Esophagus squamous epithelium (tissue), 5 donors: ENCODE measurements at regions not wholly inside any gene's neighbourhood (a gene's known extent, or its start where the extent isn't known, plus 50 kb on each side); places are given as distances from the start of the nearest gene placed in this dataset.

ENCODE experiments used
- DNase-seq: peaks from one replicate; lab custom pipeline; 2025; lab: John Stamatoyannopoulos, UW
- H3K27ac ChIP-seq, 4 donors: fragments of 200-600 bp; sonication (generic); one replicate each; pipeline ENCODE4 v1.5.1; 2016 to 2019; ENCODE audit warnings: mild to moderate bottlenecking in 1 of 4
- H3K27me3 ChIP-seq, 4 donors: fragments of 200-600 bp; sonication (generic); 1 replicate in 3 of 4; 2 replicates in 1 of 4; pipeline versions ENCODE4 v1.5.1 to v1.6.0; 2017 to 2021; ENCODE audit warnings: antibody characterized with exemption in 1 of 4
- H3K36me3 ChIP-seq, 3 donors: fragments of 200-600 bp; sonication (generic); one replicate each; pipeline ENCODE4 v1.5.1; 2016 to 2019
- H3K4me1 ChIP-seq, 3 donors: fragments of 200-600 bp; sonication (generic); one replicate each; pipeline ENCODE4 v1.5.1; 2017 to 2019
- H3K4me3 ChIP-seq, 4 donors: fragments of 200-600 bp; sonication (generic); 1 replicate in 3 of 4; 2 replicates in 1 of 4; pipeline ENCODE4 v1.5.1; 2016 to 2019; ENCODE audit warnings: mild to moderate bottlenecking in 2 of 4, moderate library complexity in 1 of 4
- H3K9me3 ChIP-seq, 3 donors: fragments of 200-600 bp; sonication (generic); one replicate each; pipeline ENCODE4 v1.5.1; 2016 to 2019
- POLR2A ChIP-seq, 4 donors: fragments of 450-650 bp; IDR thresholded peaks; one replicate each; pipeline ENCODE4 v1.6.1; 2017; ENCODE audit warnings: antibody characterized with exemption in 4 of 4, mild to moderate bottlenecking in 4 of 4, moderate library complexity in 3 of 4
- WGBS, 2 donors: methylation state at CpG; one replicate each; pipeline ENCODE4 v1.1.5; 2018; 5-methylcytosine and 5-hydroxymethylcytosine counted together
- intact Hi-C: fragments of 100-400 bp; cut with DNase I; formaldehyde crosslinking; loops from one replicate; pipeline ENCODE4 v1.15.0; 2022
- TF ChIP-seq, protein P1 (sequence below), 6 experiments: fragments of 450-650 bp in 4 of 6; fragments of 200-600 bp in 2 of 6; sonication (generic) in 2 of 6; IDR thresholded peaks; one replicate each; pipeline ENCODE4 v1.5.1; 2016 to 2019; ENCODE audit warnings: antibody characterized with exemption in 6 of 6, mild to moderate bottlenecking in 4 of 6, moderate library complexity in 4 of 6
- donor health status: DM: yes; HTN: yes; CAD: no.

DNA sequence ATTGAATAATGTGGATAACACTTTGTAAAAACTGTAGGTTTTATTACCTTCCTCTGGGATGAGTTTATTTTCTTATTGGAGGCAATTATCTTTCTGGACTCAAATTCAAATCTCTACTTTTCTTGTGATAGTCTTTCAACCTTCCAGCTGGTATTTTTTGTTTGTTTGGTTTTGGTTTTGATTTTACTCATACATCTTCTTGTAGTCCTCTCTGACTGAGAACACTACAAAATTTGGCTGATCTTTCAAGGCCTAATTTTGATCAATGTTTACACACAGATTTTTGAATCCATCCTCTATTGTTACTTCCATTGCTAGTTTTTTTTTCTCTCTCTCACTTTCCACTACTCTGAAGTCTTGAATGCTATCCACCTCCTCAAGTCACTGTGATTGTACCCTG lies 303.8 kb upstream of the NECTIN3 start:
- Histone ChIP-seq H3K27me3 (no peaks in the 10 kb centered on the region), H3K4me1 (no peaks in the 10 kb centered on the region), H3K36me3 (no peaks in the 10 kb centered on the region), H3K27ac (no peak overlapping the region), H3K9me3 (peaks cover 0 to 3% (median 0%) of the 10 kb centered on the region in 3 donors), H3K4me3 (no peak overlapping the region)
- intact Hi-C loops: no loop called here
- TF ChIP-seq POLR2A (IDR thresholded peaks at IDR 0.05): no peak
- DNase-seq: no peak

DNA sequence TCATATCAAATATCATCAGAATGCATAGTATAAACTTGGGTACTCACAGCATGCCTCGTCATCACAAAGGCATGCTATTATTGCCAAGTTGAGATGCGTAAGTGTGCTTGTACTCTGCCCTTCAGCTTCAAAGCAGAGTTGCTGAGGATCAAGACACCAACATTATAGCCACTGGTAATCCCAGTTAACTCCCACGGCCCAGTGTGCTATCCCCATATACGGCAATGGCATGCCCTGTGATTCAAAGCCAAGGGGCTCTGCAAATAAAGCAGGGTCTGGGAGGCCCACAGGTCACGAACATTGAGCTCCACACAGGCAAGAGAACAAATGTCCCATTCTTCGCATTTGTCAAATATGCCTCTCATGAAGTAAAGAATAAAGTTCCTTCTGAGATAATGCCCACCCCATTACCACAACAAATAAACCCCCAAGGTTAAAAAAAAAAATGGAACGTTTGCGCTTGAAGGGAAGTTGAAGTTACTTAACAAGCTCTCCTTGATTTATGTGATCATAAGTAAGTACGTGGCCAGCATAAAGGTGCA lies 298.1 kb upstream of the NECTIN3 start:
- Histone ChIP-seq H3K36me3 (no peaks in the 10 kb centered on the region), H3K4me3 (no peak overlapping the region), H3K4me1 (no peaks in the 10 kb centered on the region), H3K27ac (no peak overlapping the region), H3K9me3 (peaks cover 0 to 3% (median 0%) of the 10 kb centered on the region in 3 donors), H3K27me3 (no peaks in the 10 kb centered on the region)
- DNase-seq: no peak
- TF ChIP-seq, protein P1, sequence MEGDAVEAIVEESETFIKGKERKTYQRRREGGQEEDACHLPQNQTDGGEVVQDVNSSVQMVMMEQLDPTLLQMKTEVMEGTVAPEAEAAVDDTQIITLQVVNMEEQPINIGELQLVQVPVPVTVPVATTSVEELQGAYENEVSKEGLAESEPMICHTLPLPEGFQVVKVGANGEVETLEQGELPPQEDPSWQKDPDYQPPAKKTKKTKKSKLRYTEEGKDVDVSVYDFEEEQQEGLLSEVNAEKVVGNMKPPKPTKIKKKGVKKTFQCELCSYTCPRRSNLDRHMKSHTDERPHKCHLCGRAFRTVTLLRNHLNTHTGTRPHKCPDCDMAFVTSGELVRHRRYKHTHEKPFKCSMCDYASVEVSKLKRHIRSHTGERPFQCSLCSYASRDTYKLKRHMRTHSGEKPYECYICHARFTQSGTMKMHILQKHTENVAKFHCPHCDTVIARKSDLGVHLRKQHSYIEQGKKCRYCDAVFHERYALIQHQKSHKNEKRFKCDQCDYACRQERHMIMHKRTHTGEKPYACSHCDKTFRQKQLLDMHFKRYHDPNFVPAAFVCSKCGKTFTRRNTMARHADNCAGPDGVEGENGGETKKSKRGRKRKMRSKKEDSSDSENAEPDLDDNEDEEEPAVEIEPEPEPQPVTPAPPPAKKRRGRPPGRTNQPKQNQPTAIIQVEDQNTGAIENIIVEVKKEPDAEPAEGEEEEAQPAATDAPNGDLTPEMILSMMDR (IDR thresholded peaks at IDR 0.05): no peak
- TF ChIP-seq POLR2A (IDR thresholded peaks at IDR 0.05): no peak
- WGBS, 2 donors: 55 to 62% methylated on average over 9 of the region's 9 CpGs
- intact Hi-C loops: no loop called here

DNA sequence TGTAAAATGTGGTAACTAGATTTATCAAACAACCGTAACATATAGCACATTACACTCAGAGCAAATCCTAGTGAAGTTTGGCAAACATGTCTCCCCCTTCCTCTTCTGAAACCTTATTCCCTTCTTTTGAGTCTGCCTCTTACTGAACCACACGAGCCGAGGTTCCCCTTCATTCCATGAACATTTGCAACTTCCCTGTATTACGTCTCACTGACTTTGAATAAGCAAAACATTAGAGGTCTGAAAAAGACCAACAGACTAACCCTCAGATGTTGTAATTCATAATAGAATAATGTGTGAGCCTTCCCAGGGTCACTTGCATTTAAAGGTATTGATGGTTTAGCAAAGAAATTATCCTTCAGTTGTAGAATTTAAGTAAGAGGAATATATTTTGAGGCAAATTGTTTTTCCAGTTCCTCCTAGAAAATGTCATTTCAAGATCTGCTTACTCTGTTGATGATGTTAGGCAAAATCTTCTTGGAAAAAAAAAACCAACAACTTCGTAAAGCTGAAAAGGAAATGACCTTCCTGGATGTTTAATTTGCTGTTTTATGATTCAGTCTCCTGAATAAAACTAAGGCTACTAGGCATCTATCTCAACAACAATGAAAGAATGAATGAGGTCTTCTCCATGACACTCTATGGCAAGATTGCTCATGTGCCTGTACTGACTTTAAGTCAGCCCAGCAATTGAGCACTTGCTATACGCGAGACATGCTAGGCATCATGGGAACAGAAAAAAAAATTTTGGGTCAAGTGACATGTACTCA lies 296.9 kb upstream of the NECTIN3 start:
- 70 to 71% methylated on average over 7 of the region's 7 CpGs for WGBS, 2 donors
- H3K36me3 ChIP-seq: no peaks in the 10 kb centered on the region
- H3K4me1 ChIP-seq: no peaks in the 10 kb centered on the region
- DNase-seq: no peak
- no peak for TF ChIP-seq POLR2A (IDR thresholded peaks at IDR 0.05)
- TF ChIP-seq, protein P1 (IDR thresholded peaks at IDR 0.05): no peak
- intact Hi-C loops: no loop called here
- no peaks in the 10 kb centered on the region for H3K9me3 ChIP-seq
- no peak overlapping the region for H3K4me3 ChIP-seq
- H3K27ac ChIP-seq: no peak overlapping the region
- no peaks in the 10 kb centered on the region for H3K27me3 ChIP-seq

DNA sequence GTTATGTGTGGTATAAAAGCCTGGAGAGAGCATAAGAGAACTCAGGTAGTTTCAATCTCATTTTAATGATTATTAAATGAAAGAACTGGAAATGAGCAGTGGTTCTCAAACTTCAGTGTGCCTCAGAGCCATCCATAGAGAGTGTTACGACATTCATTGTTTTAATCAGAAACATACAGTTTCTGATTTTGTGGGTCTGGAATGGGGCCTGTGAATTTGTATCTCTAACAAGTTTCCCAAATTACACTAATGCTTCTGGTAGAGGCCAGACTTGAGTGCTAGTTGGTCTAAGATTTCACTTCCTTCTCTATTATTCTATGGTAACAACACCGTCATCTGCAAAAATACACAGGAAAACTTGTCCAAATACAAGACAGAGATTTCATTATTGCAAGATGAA lies 292.0 kb upstream of the NECTIN3 start:
- Histone ChIP-seq H3K4me1 (no peaks in the 10 kb centered on the region), H3K9me3 (no peaks in the 10 kb centered on the region), H3K27me3 (no peaks in the 10 kb centered on the region), H3K27ac (no peak overlapping the region), H3K4me3 (no peak overlapping the region), H3K36me3 (no peaks in the 10 kb centered on the region)
- TF ChIP-seq POLR2A (IDR thresholded peaks at IDR 0.05): no peak
- TF ChIP-seq, protein P1 (IDR thresholded peaks at IDR 0.05): no peak
- no peak for DNase-seq
- intact Hi-C loops: no loop called here
- 85 to 91% methylated on average over 2 of the region's 2 CpGs for WGBS, 2 donors

DNA sequence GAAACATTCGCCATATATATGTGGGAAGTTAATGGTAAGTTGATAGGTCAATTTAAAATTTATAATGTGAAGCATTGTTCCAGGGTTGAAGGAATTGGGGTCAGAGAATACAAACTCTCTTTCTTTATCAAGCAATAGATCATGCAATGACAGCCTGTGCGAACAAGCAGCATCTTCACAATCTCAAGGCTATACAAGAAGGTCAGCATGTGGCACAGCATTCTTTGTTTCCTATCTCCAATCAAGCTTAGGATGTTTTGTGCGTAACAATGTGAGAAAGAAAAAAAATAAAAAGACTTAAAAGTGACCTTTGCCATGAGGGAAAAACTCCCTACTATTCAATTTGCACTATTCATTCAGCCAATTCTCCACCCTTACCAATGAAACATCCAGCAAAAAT lies 288.1 kb upstream of the NECTIN3 start:
- Histone ChIP-seq H3K4me3 (no peak overlapping the region), H3K4me1 (no peaks in the 10 kb centered on the region), H3K27me3 (no peaks in the 10 kb centered on the region), H3K36me3 (no peaks in the 10 kb centered on the region), H3K27ac (no peak overlapping the region), H3K9me3 (no peaks in the 10 kb centered on the region)
- WGBS, 2 donors: 64 to 81% methylated on average over 3 of the region's 3 CpGs
- DNase-seq: no peak
- TF ChIP-seq, protein P1 (IDR thresholded peaks at IDR 0.05): no peak
- no peak for TF ChIP-seq POLR2A (IDR thresholded peaks at IDR 0.05)
- intact Hi-C loops: no loop called here
